ENCODE measurements at regions not wholly inside any gene's neighbourhood (a gene's known extent, or its start where the extent isn't known, plus 50 kb on each side); places are given as distances from the start of the nearest gene placed in this dataset.

- Mint-ChIP-seq H3K9me3 (ENCODE audit: low read depth, unreplicated experiment) (no peaks in the 10 kb centered on the region), H3K27ac (ENCODE audit: unreplicated experiment) (no peak overlapping the region), H3K4me3 (ENCODE audit: low read depth, unreplicated experiment) (no peak overlapping the region), H3K36me3 (ENCODE audit: insufficient read depth, unreplicated experiment) (no peaks in the 10 kb centered on the region), H3K4me1 (ENCODE audit: low read depth, unreplicated experiment) (no peaks in the 10 kb centered on the region), H3K27me3 (ENCODE audit: unreplicated experiment) (peaks cover 98% of the 10 kb centered on the region)
- no TSS peak for BruUV-seq (replicated peaks)
- intact Hi-C loops (cut with micrococcal nuclease; ENCODE audit: unreplicated experiment): no loop called here
- TF ChIP-seq CTCF (IDR thresholded peaks at IDR 0.05; ENCODE audit: unreplicated experiment): no peak
- no peak for DNase-seq
- CTCF ChIA-PET: no interaction called here
These were observed 397.7 kb upstream of the POU3F1 start for GRCh38 chr1:38444311-38444710.

- no TSS peak for BruUV-seq (replicated peaks)
- Mint-ChIP-seq H3K4me3 (ENCODE audit: low read depth, unreplicated experiment) (no peak overlapping the region), H3K27me3 (ENCODE audit: unreplicated experiment) (peaks cover 91% of the 10 kb centered on the region), H3K4me1 (ENCODE audit: low read depth, unreplicated experiment) (no peaks in the 10 kb centered on the region), H3K9me3 (ENCODE audit: low read depth, unreplicated experiment) (no peaks in the 10 kb centered on the region), H3K36me3 (ENCODE audit: insufficient read depth, unreplicated experiment) (no peaks in the 10 kb centered on the region), H3K27ac (ENCODE audit: unreplicated experiment) (no peak overlapping the region)
- no peak for TF ChIP-seq CTCF (IDR thresholded peaks at IDR 0.05; ENCODE audit: unreplicated experiment)
- CTCF ChIA-PET: no interaction called here
- intact Hi-C loops (cut with micrococcal nuclease; ENCODE audit: unreplicated experiment): no loop called here
- DNase-seq: no peak
These were observed 393.8 kb upstream of the POU3F1 start for GRCh38 chr1:38440402-38440801.

- no peak for TF ChIP-seq CTCF (IDR thresholded peaks at IDR 0.05; ENCODE audit: unreplicated experiment)
- no TSS peak for BruUV-seq (replicated peaks)
- Mint-ChIP-seq H3K4me1 (ENCODE audit: low read depth, unreplicated experiment) (no peaks in the 10 kb centered on the region), H3K9me3 (ENCODE audit: low read depth, unreplicated experiment) (no peaks in the 10 kb centered on the region), H3K4me3 (ENCODE audit: low read depth, unreplicated experiment) (no peak overlapping the region), H3K27me3 (ENCODE audit: unreplicated experiment) (peaks cover 76% of the 10 kb centered on the region), H3K27ac (ENCODE audit: unreplicated experiment) (no peak overlapping the region), H3K36me3 (ENCODE audit: insufficient read depth, unreplicated experiment) (no peaks in the 10 kb centered on the region)
- CTCF ChIA-PET: interaction anchor here (0.7 kb wide), 1 partner anchor 85 kb away, joined by 3 read pairs; no protein-coding TSS in a partner anchor
- intact Hi-C loops (cut with micrococcal nuclease; ENCODE audit: unreplicated experiment): no loop called here
- no peak for DNase-seq
These were observed 390.2 kb upstream of the POU3F1 start for GRCh38 chr1:38436749-38437148.

- CTCF ChIA-PET: interaction anchor here (0.5 kb wide), 1 partner anchor 12 kb away, joined by 4 read pairs; no protein-coding TSS in a partner anchor
- TF ChIP-seq CTCF (IDR thresholded peaks at IDR 0.05; ENCODE audit: unreplicated experiment): no peak
- Mint-ChIP-seq H3K27ac (ENCODE audit: unreplicated experiment) (no peak overlapping the region), H3K36me3 (ENCODE audit: insufficient read depth, unreplicated experiment) (no peaks in the 10 kb centered on the region), H3K9me3 (ENCODE audit: low read depth, unreplicated experiment) (no peaks in the 10 kb centered on the region), H3K4me1 (ENCODE audit: low read depth, unreplicated experiment) (no peaks in the 10 kb centered on the region), H3K27me3 (ENCODE audit: unreplicated experiment) (peaks cover 69% of the 10 kb centered on the region), H3K4me3 (ENCODE audit: low read depth, unreplicated experiment) (no peak overlapping the region)
- intact Hi-C loops (cut with micrococcal nuclease; ENCODE audit: unreplicated experiment): no loop called here
- no peak for DNase-seq
- BruUV-seq (replicated peaks): no TSS peak
These were observed 389.4 kb upstream of the POU3F1 start for GRCh38 chr1:38436006-38436405.

Measured in Calu3 (cell line).